Central memory CD4-positive, alpha-beta T cell (primary cell): ENCODE measurements at regions not wholly inside any gene's neighbourhood (a gene's known extent, or its start where the extent isn't known, plus 50 kb on each side); places are given as distances from the start of the nearest gene placed in this dataset.
"Not testable (repeated sequence)": the region's sequence is repeated elsewhere in the genome, so short reads cannot be mapped to it uniquely, and the experiment has no call there.

Experiments
- DNase-seq: peaks from one replicate; pipeline ENCODE4 v3.0.0; 2022

GRCh38 chr6:139885909-139886308 lies 511.5 kb upstream of the CITED2 start:
- DNase-seq, result no peak

- DNase-seq, result no peak
These were observed 509.3 kb upstream of the CITED2 start for GRCh38 chr6:139883776-139884175.

- no peak for DNase-seq
These were observed 508.7 kb upstream of the CITED2 start for GRCh38 chr6:139882977-139883728.

- no peak for DNase-seq
These were observed 507.8 kb upstream of the CITED2 start for GRCh38 chr6:139882234-139882633.

- DNase-seq, result no peak
These were observed 507.3 kb upstream of the CITED2 start for GRCh38 chr6:139881728-139882211.

- DNase-seq, result no peak
These were observed 506.8 kb upstream of the CITED2 start for GRCh38 chr6:139881236-139881635.

- DNase-seq, result no peak
These were observed 505.4 kb upstream of the CITED2 start for GRCh38 chr6:139879823-139880356.

- not testable (repeated sequence) for DNase-seq
These were observed 504.8 kb upstream of the CITED2 start for GRCh38 chr6:139879241-139879640.

- DNase-seq, result no peak
These were observed 503.5 kb upstream of the CITED2 start for GRCh38 chr6:139877828-139878405.

GRCh38 chr6:139872665-139873064 lies 498.2 kb upstream of the CITED2 start:
- DNase-seq, result no peak

- DNase-seq, result no peak
These were observed 497.5 kb upstream of the CITED2 start for GRCh38 chr6:139871803-139872510.

- no peak for DNase-seq
These were observed 496.8 kb upstream of the CITED2 start for GRCh38 chr6:139871165-139871710.

- DNase-seq, result no peak
These were observed 494.1 kb upstream of the CITED2 start for GRCh38 chr6:139868576-139868975.

GRCh38 chr6:139863964-139864363 lies 489.5 kb upstream of the CITED2 start:
- no peak for DNase-seq

- DNase-seq, result no peak
These were observed 488.9 kb upstream of the CITED2 start for GRCh38 chr6:139863346-139863745.

- no peak for DNase-seq
These were observed 487.9 kb upstream of the CITED2 start for GRCh38 chr6:139862311-139862710.

- DNase-seq, result no peak
These were observed 485.8 kb upstream of the CITED2 start for GRCh38 chr6:139860203-139860602.

GRCh38 chr6:139858429-139858828 lies 484.0 kb upstream of the CITED2 start:
- no peak for DNase-seq

GRCh38 chr6:139857143-139857542 lies 482.7 kb upstream of the CITED2 start:
- DNase-seq, result no peak

GRCh38 chr6:139856562-139856961 lies 482.1 kb upstream of the CITED2 start:
- DNase-seq, result no peak

GRCh38 chr6:139855671-139856311 lies 481.3 kb upstream of the CITED2 start:
- no peak for DNase-seq

- DNase-seq, result no peak
These were observed 479.0 kb upstream of the CITED2 start for GRCh38 chr6:139853302-139853992.
